OCI-LY7 (cell line): ENCODE measurements at regions not wholly inside any gene's neighbourhood (a gene's known extent, or its start where the extent isn't known, plus 50 kb on each side); places are given as distances from the start of the nearest gene placed in this dataset.

Source experiments
- EZH2phosphoT487 ChIP-seq: fragments of 200-600 bp; sonication (generic); IDR thresholded peaks from 2 replicates; pipeline ENCODE4 v1.6.1; 2018; ENCODE audit warnings: low read depth, borderline replicate concordance, mild to moderate bottlenecking, mixed run types, antibody characterized with exemption, low read length, moderate library complexity, mixed read lengths
- TF ChIP-seq, protein P1 (sequence below): fragments of 200-600 bp; sonication (generic); conservative IDR thresholded peaks from 2 replicates; pipeline ENCODE4 v1.5.1; 2014; ENCODE audit warnings: mild to moderate bottlenecking, antibody characterized with exemption, low read length, moderate library complexity, mixed read lengths

DNA sequence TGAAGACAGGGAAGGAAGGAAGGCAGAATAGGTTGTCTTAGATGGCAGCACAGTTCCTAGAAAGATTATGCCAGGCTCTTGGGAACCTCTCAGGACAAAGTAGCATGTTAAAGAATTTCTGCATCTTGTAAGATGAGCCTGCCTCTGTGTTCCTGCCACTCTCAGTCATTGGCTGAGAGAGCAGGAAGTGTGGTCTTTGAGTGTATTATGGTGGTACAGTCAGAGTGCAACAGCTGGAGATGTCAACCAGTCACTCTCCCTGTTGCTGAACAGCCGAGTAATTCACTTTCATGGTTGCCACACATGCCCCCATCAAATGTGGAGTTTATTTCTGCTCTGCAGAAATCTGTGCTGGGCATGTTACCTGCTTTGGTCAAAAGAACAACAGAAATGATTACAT is 659.6 kb upstream of the RIOK2 start:
- TF ChIP-seq, protein P1, sequence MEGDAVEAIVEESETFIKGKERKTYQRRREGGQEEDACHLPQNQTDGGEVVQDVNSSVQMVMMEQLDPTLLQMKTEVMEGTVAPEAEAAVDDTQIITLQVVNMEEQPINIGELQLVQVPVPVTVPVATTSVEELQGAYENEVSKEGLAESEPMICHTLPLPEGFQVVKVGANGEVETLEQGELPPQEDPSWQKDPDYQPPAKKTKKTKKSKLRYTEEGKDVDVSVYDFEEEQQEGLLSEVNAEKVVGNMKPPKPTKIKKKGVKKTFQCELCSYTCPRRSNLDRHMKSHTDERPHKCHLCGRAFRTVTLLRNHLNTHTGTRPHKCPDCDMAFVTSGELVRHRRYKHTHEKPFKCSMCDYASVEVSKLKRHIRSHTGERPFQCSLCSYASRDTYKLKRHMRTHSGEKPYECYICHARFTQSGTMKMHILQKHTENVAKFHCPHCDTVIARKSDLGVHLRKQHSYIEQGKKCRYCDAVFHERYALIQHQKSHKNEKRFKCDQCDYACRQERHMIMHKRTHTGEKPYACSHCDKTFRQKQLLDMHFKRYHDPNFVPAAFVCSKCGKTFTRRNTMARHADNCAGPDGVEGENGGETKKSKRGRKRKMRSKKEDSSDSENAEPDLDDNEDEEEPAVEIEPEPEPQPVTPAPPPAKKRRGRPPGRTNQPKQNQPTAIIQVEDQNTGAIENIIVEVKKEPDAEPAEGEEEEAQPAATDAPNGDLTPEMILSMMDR, result no peak
- TF ChIP-seq EZH2phosphoT487, result no peak
